ENCODE measurements at regions not wholly inside any gene's neighbourhood (a gene's known extent, or its start where the extent isn't known, plus 50 kb on each side); places are given as distances from the start of the nearest gene placed in this dataset.

DNA sequence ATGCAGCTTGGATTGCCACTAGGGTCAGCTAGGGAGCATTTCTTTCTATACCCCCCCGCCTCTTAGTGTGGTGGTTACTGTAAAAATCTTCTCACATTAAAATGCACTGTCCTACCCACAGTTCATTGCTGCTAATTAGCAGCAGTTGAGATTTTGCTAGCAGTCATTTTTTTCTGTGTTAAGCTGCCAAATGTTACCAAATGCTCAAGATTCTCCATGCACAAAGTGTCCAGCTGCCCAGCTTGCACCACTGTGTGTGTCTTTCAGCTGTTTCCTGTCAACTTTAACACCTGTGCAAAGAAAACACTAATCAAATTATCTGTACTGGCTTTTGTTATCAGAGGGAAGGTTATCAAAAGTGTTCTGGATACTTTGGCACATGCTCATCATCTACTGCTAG, 679.3 kb downstream of the NR4A2 start:
- Histone ChIP-seq H3K9me3 (no peaks in the 10 kb centered on the region), H3K4me2 (no peak overlapping the region), H3K4me1 (no peaks in the 10 kb centered on the region), H3K4me3 (no peak overlapping the region), H3K27ac (no peak overlapping the region)
- POLR2A ChIA-PET: no interaction called here
- DNase-seq (ENCODE audit: low read depth in 1 of 2, low spot score in 1 of 2): no peak
- no peak for FAIRE-seq
- TF ChIP-seq, protein P1, sequence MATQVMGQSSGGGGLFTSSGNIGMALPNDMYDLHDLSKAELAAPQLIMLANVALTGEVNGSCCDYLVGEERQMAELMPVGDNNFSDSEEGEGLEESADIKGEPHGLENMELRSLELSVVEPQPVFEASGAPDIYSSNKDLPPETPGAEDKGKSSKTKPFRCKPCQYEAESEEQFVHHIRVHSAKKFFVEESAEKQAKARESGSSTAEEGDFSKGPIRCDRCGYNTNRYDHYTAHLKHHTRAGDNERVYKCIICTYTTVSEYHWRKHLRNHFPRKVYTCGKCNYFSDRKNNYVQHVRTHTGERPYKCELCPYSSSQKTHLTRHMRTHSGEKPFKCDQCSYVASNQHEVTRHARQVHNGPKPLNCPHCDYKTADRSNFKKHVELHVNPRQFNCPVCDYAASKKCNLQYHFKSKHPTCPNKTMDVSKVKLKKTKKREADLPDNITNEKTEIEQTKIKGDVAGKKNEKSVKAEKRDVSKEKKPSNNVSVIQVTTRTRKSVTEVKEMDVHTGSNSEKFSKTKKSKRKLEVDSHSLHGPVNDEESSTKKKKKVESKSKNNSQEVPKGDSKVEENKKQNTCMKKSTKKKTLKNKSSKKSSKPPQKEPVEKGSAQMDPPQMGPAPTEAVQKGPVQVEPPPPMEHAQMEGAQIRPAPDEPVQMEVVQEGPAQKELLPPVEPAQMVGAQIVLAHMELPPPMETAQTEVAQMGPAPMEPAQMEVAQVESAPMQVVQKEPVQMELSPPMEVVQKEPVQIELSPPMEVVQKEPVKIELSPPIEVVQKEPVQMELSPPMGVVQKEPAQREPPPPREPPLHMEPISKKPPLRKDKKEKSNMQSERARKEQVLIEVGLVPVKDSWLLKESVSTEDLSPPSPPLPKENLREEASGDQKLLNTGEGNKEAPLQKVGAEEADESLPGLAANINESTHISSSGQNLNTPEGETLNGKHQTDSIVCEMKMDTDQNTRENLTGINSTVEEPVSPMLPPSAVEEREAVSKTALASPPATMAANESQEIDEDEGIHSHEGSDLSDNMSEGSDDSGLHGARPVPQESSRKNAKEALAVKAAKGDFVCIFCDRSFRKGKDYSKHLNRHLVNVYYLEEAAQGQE (IDR thresholded peaks at IDR 0.05): no peak
- TF ChIP-seq TP53 (CRISPR knock-in tag; IDR thresholded peaks at IDR 0.05): no peak
- no peak for TF ChIP-seq CBX2 (IDR thresholded peaks at IDR 0.05; ENCODE audit: borderline replicate concordance, low read depth)
- TF ChIP-seq SREBF2 (IDR thresholded peaks at IDR 0.05): no peak
- TF ChIP-seq ZSCAN20 (CRISPR knock-in tag; IDR thresholded peaks at IDR 0.05): no peak
- no peak for TF ChIP-seq FOSB (CRISPR knock-in tag; IDR thresholded peaks at IDR 0.05)
- no peak for TF ChIP-seq MYC (IDR thresholded peaks at IDR 0.05; ENCODE audit: borderline replicate concordance, low read length)
- TF ChIP-seq ZC3H11A (IDR thresholded peaks at IDR 0.05): no peak
- no peak for TF ChIP-seq FOSL2 (IDR thresholded peaks at IDR 0.05)
- TF ChIP-seq FOSL2 (CRISPR knock-in tag; IDR thresholded peaks at IDR 0.05): no peak
- no peak for TF ChIP-seq EHMT2 (IDR thresholded peaks at IDR 0.05; ENCODE audit: low read depth)
- no peak for TF ChIP-seq NPAS2 (CRISPR knock-in tag; IDR thresholded peaks at IDR 0.05; ENCODE audit: borderline replicate concordance)
- TF ChIP-seq JUNB (IDR thresholded peaks at IDR 0.05): no peak
- no peak for TF ChIP-seq CHD2 (IDR thresholded peaks at IDR 0.05; ENCODE audit: low read length, partially characterized antibody)
- TF ChIP-seq MAZ (IDR thresholded peaks at IDR 0.05; ENCODE audit: borderline replicate concordance, low read depth, low read length): no peak
- TF ChIP-seq HOXB13 (CRISPR knock-in tag; IDR thresholded peaks at IDR 0.05; ENCODE audit: low read depth): no peak
- no peak for TF ChIP-seq HEYL (CRISPR knock-in tag; IDR thresholded peaks at IDR 0.05)
- TF ChIP-seq, protein P2, sequence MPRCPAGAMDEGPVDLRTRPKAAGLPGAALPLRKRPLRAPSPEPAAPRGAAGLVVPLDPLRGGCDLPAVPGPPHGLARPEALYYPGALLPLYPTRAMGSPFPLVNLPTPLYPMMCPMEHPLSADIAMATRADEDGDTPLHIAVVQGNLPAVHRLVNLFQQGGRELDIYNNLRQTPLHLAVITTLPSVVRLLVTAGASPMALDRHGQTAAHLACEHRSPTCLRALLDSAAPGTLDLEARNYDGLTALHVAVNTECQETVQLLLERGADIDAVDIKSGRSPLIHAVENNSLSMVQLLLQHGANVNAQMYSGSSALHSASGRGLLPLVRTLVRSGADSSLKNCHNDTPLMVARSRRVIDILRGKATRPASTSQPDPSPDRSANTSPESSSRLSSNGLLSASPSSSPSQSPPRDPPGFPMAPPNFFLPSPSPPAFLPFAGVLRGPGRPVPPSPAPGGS (IDR thresholded peaks at IDR 0.05): no peak
- no peak for ATAC-seq
- 9% methylated on average over 1 of the region's 1 CpG for WGBS (ENCODE audit: missing lambda C conversion rate)
- CTCF ChIA-PET: no interaction called here

DNA sequence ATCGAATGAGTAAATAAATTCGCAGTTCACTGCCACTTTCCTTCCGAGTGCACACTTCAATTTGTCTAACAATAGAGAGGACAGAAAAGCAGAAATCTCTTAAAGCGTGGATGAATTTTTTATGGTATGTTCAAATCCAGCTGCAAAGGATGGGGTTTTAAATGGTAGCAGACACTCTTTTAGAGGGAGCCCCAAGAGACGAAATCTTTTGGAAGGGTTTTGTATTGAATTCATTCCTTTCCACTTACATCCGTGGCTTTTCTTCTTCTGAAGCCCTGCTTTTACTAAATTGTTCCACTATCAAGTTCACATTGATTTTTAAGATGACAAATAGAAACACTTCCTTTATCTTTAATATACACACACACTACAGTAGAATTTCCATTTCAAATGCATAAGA, 680.7 kb downstream of the NR4A2 start:
- DNase-seq (ENCODE audit: low read depth in 1 of 2, low spot score in 1 of 2) (no peak), FAIRE-seq (no peak), ATAC-seq (no peak)
- H3K27ac ChIP-seq: no peak overlapping the region
- H3K4me3 ChIP-seq: no peak overlapping the region
- 40% methylated on average over 6 of the region's 6 CpGs for WGBS (ENCODE audit: missing lambda C conversion rate)
- POLR2A ChIA-PET: no interaction called here
- no peaks in the 10 kb centered on the region for H3K4me1 ChIP-seq
- H3K4me2 ChIP-seq: no peak overlapping the region
- no peaks in the 10 kb centered on the region for H3K9me3 ChIP-seq
- CTCF ChIA-PET: no interaction called here
- TF ChIP-seq POLR2A (IDR thresholded peaks at IDR 0.05; ENCODE audit: low read length) (no peak), BHLHE40 (IDR thresholded peaks at IDR 0.05; ENCODE audit: low read depth, low read length) (no peak), RNF2 (IDR thresholded peaks at IDR 0.05; ENCODE audit: borderline replicate concordance, low read depth) (no peak), CHD4 (IDR thresholded peaks at IDR 0.05; ENCODE audit: borderline replicate concordance) (no peak), NR3C1 (IDR thresholded peaks at IDR 0.05) (no peak), HOXB5 (CRISPR knock-in tag; IDR thresholded peaks at IDR 0.05) (no peak), TFCP2L1 (CRISPR knock-in tag; IDR thresholded peaks at IDR 0.05) (no peak), HOXA7 (CRISPR knock-in tag; IDR thresholded peaks at IDR 0.05) (no peak), NPAS2 (CRISPR knock-in tag; IDR thresholded peaks at IDR 0.05; ENCODE audit: borderline replicate concordance) (no peak), ZNF302 (CRISPR knock-in tag; IDR thresholded peaks at IDR 0.05) (no peak), ZSCAN20 (CRISPR knock-in tag; IDR thresholded peaks at IDR 0.05) (no peak), EHMT2 (IDR thresholded peaks at IDR 0.05; ENCODE audit: low read depth) (no peak)
- TF ChIP-seq, protein P3, sequence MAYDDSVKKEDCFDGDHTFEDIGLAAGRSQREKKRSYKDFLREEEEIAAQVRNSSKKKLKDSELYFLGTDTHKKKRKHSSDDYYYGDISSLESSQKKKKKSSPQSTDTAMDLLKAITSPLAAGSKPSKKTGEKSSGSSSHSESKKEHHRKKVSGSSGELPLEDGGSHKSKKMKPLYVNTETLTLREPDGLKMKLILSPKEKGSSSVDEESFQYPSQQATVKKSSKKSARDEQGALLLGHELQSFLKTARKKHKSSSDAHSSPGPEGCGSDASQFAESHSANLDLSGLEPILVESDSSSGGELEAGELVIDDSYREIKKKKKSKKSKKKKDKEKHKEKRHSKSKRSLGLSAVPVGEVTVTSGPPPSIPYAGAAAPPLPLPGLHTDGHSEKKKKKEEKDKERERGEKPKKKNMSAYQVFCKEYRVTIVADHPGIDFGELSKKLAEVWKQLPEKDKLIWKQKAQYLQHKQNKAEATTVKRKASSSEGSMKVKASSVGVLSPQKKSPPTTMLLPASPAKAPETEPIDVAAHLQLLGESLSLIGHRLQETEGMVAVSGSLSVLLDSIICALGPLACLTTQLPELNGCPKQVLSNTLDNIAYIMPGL (CRISPR knock-in tag; IDR thresholded peaks at IDR 0.05; ENCODE audit: borderline replicate concordance): no peak
- TF ChIP-seq, protein P4, sequence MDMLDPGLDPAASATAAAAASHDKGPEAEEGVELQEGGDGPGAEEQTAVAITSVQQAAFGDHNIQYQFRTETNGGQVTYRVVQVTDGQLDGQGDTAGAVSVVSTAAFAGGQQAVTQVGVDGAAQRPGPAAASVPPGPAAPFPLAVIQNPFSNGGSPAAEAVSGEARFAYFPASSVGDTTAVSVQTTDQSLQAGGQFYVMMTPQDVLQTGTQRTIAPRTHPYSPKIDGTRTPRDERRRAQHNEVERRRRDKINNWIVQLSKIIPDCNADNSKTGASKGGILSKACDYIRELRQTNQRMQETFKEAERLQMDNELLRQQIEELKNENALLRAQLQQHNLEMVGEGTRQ (IDR thresholded peaks at IDR 0.05): no peak
- TF ChIP-seq, protein P5, sequence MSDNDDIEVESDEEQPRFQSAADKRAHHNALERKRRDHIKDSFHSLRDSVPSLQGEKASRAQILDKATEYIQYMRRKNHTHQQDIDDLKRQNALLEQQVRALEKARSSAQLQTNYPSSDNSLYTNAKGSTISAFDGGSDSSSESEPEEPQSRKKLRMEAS (IDR thresholded peaks at IDR 0.05): no peak
- TF ChIP-seq, protein P6, sequence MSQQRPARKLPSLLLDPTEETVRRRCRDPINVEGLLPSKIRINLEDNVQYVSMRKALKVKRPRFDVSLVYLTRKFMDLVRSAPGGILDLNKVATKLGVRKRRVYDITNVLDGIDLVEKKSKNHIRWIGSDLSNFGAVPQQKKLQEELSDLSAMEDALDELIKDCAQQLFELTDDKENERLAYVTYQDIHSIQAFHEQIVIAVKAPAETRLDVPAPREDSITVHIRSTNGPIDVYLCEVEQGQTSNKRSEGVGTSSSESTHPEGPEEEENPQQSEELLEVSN (IDR thresholded peaks at IDR 0.05; ENCODE audit: borderline replicate concordance, low read depth): no peak

Measured in A549 (cell line).